ENCODE measurements at regions not wholly inside any gene's neighbourhood (a gene's known extent, or its start where the extent isn't known, plus 50 kb on each side); places are given as distances from the start of the nearest gene placed in this dataset.

DNA sequence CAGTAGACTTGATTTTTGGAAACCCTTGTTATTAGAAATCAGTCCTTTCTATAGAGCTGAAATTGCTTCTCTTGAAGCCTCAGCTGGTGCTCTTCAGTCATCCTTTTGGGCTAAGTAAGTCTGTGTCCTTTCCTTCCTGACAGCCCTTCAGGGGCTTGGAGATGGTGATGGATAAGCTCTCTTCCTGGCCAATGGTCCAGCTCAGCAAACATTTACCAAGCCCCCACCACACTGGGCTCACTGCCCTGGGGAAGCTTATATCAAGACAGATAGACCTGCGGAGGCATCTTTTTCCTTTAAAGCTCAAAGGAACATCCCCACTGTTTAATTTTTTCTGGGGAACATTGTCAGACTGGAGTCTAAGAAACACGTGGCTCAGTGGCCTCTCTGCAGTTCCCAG is 139.6 kb downstream of the HAPSTR1 start:
- DNase-seq (ENCODE audit: low spot score) = no peak
- no peak for TF ChIP-seq CTCF (IDR thresholded peaks at IDR 0.05; ENCODE audit: extremely low read depth, missing control alignments)

DNA sequence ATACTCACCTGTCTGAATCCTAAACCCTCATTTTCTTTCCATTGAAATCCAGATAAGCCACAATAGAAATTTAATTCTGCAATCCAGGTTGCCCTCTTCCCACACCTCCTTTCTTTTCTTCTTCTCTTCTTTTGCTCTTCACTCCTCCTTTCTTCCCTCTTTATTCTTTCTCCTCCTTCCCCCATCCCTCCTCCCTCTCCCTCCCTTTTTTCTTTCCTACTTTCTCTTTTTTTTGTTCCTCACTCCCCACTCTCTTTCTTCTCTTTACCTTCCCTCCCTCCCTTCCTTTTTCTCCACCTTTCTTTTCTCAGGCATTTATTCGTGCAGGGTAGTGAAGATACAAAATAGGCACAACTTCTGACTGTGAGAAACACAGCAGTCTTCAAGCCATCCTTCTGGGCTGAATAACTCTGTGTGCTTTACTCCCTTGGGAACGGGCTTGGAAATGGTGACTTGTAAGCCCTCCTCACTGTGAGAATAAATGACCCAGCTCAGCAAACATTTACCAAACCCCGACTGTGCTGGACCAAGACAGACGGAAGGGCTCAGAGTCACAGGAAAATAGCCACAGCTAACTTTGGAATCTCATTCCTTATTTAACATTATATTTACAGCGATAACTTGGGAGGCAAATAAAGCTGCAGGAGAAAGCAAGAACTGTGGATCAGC is 140.8 kb downstream of the HAPSTR1 start:
- DNase-seq (ENCODE audit: low spot score) = no peak
- no peak for TF ChIP-seq CTCF (IDR thresholded peaks at IDR 0.05; ENCODE audit: extremely low read depth, missing control alignments)

GRCh38 chr16:9235867-9236266 is 144.4 kb downstream of the HAPSTR1 start:
- TF ChIP-seq CTCF (IDR thresholded peaks at IDR 0.05; ENCODE audit: extremely low read depth, missing control alignments) = no peak
- DNase-seq (ENCODE audit: low spot score) = no peak

GRCh38 chr16:9236319-9236718 is 144.9 kb downstream of the HAPSTR1 start:
- DNase-seq (ENCODE audit: low spot score) = no peak
- TF ChIP-seq CTCF (IDR thresholded peaks at IDR 0.05; ENCODE audit: extremely low read depth, missing control alignments) = no peak

- TF ChIP-seq CTCF (IDR thresholded peaks at IDR 0.05; ENCODE audit: extremely low read depth, missing control alignments) = no peak
- no peak for DNase-seq (ENCODE audit: low spot score)
Measured at GRCh38 chr16:9238346-9238745, 146.9 kb downstream of the HAPSTR1 start.

DNA sequence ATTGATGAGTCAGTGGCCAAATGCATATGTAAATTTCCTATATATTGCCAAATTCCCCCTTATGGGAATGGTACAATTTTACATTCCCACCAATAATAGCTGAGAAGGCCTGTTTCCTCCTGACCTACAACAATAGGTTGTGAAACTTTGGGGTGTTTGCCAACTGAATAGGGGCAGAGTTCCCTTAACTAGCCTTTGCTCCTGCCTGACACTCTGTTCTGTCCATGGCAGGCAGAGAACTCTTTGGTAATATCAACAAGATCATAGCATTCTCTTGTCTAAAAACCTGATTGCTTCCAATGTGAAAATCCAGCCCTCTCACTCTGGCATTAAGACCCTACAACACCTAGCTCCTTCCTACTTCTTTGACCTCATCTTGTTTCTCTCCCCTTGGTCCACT is 149.7 kb downstream of the HAPSTR1 start:
- TF ChIP-seq CTCF (IDR thresholded peaks at IDR 0.05; ENCODE audit: extremely low read depth, missing control alignments) = no peak
- DNase-seq (ENCODE audit: low spot score) = no peak

GRCh38 chr16:9248162-9248561 is 156.7 kb downstream of the HAPSTR1 start:
- no peak for TF ChIP-seq CTCF (IDR thresholded peaks at IDR 0.05; ENCODE audit: extremely low read depth, missing control alignments)
- DNase-seq (ENCODE audit: low spot score) = no peak

All from GM20000 (cell line).